Pulmonary artery endothelial cell (primary cell): ENCODE measurements at regions not wholly inside any gene's neighbourhood (a gene's known extent, or its start where the extent isn't known, plus 50 kb on each side); places are given as distances from the start of the nearest gene placed in this dataset.
A peak's percentile ranks its signal among the peaks of the same experiment; 100 is the strongest.
"Not testable (repeated sequence)": the region's sequence is repeated elsewhere in the genome, so short reads cannot be mapped to it uniquely, and the experiment has no call there.

ENCODE experiments used
- DNase-seq: peaks from one replicate; pipeline ENCODE4 v3.0.0-alpha.2; 2011; ENCODE audit warnings: low read depth, low spot score

- DNase-seq: no peak
Observed at GRCh38 chr6:119459207-119459974, 109.8 kb upstream of the MAN1A1 start.

- peak; percentile 7 for DNase-seq
Observed at GRCh38 chr6:119454714-119455113, 105.2 kb upstream of the MAN1A1 start.

DNA sequence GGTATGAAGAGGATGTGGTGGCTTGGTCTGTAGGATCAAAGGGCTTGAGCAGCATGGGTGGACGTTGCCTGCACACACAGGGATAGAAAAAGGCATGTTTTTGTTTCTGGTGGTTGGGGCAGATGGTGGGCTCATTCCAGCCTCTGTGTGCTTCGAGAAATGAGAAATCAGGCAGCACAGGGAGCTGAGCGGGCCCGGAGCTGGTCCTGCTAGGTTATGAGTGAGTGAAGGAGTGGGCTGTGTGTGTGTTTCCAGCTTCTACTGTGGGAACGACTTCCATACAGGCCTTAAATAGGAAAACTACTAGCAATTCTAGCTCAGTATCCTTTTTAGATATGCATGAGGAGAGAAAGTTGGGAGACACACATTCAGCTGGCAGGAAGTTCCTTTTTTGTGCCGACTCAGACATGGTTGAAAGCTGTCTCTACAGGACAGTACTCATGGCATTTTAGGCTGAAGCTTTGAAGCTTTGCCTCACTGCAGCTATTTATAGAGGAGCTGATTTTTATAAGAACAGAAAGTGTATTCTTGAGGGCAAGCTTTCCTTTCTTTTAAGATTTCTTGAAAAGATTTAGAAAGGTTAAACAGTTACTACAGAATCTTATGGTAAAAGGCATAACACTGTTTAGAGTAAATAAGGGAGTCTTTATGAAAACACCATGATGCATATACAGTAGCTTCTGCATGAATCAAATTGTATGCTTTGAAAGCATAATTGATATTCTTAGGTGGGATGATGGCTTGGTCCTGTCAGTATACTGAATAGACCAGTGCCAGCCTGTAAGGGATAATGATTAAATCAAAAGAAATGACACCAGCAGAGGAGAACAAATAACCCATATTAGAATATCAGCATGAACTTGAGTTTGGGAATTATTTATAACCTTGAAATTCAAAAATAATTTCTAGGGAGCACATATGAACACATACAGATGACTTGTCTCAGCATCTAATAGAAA, 104.0 kb upstream of the MAN1A1 start:
- no peak for DNase-seq

DNA sequence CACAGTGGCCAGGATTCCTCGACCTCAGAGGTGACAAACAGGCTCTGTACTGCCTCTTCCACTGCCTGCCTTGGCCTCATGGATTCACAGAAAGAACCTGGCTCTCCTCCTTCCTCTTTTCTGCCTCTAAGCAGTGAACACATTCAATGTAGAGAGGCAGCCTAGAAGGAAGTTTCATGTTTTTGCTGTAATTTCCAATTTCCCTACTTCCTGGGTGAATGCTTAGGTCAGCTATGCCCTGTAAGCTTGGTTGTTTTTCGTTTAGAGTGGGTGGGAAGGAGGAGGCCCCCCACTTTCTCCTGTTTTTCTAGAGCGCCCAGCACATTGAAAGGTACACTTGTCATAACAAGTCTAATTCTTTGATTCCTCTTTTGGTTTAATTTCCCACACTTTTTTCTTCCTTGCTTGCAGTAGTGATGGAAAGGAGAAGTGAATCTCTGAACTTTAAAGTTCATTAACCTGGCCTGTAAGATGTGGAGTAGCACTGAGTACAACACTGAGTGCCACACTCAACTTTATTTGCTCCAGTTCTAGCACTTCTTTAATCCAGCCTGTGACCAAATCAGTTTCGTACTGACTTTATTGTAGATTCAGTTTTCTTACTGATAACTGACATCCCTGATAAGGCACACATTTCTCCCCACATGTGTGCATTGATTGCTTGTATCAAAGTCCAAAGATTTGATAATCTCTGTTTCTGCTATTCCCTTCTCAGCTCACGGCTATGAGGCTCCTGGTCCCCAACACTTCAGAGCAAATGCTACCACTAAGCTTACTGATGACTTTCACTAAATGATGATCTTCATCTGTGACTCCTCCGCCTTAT, 100.0 kb upstream of the MAN1A1 start:
- DNase-seq: no peak

- DNase-seq: no peak
Observed at GRCh38 chr6:119447921-119448320, 98.4 kb upstream of the MAN1A1 start.

DNA sequence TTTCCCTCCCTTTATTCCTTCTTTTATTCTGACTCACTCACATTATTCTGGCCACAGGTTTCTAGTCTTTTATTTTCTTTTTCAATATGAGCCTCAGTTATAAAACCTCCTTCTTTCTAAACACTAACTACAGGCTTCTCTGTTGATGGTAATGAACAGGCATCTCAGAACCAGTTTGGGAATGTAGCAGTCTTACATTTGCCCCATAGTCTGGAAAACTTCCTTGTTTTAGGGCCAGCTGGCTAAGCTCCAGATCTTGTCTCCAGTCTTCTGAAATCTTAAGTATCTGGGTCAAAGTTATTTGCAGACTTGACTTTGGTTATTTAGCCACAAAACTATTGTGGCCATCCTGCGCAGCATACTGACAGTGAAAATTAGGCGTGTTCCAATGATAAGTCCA, 97.0 kb upstream of the MAN1A1 start:
- DNase-seq: no peak

DNA sequence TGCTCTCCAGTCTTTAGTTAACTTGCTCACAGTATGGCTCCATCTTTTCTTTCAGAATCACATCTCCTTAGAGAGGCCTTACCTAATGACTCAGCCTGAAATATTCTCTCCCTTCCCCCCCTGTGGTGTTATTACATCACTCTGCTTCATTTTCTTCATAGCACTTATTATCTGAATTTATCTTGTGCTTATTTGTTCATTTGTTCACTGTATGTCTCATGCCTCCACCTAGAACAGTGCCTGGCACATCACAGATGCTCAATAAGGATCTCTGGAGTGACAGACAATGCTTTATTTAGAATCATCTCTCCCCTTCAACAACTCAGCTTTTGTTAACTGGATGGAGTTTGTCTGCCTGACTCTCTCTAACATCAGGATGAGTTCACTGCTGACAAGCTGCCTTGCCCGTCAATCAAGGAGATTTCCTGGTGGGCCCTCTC, 96.6 kb upstream of the MAN1A1 start:
- no peak for DNase-seq

DNA sequence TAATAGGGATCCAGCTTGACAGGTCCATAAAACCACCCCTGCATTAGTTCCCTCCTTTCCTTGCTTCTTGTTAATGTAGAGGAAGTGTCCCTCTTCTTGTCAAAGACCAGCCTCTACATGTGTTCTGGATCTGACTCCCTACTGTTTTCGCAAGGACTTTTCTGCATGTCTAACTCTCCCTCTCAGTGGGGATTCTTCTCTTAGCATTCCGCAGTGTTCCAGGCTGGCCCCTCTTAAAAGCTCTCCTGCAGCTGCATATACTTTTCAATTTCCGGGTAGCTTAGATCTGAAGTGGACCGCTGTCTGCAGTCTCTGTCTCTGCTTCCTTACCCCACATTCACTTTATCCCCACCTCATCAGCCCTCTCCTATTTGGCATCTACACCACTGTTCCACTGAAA, 96.1 kb upstream of the MAN1A1 start:
- DNase-seq: no peak

DNA sequence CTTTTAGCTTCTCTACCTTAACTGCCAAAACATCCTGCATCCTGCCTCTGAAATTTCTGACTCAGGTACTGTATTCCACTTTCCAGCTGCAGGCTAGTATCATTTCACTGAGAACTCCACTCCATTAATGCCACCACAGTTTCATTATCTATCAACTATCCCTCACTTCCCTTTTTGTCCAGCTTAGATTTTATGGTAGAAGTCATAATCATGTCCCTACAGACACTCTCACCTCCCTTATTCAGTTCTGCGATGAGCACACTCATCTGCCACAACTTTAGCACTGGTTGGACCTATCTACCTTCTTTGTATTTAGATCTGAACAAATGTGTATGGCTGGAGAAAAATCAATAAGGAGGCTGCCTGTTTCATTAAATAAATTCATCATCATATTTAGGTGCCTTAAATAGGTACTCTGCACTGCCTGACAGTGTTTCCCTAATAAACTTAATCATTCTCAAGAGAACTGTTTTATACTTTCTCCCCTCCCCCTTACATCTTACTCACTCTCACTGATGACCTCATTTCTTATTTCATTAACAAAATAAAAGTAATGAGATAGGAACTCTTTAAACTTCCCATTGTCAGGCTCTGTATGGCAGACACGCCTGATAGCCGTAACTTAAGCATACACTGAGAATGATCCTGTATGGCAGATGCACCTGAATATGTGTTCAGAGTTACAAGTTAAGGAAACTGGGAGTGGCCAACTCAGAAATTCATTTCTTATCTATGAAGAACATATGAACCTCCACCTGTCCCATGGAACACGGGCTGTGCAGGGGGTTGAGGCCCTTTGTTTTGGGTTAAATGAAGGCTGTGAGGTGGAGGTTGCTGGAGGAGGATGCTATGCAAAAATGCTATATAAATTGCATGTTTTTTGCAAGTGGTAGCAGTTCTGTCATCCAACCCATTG, 95.3 kb upstream of the MAN1A1 start:
- no peak for DNase-seq

GRCh38 chr6:119443993-119444641, 94.6 kb upstream of the MAN1A1 start:
- no peak for DNase-seq

GRCh38 chr6:119442776-119443184, 93.2 kb upstream of the MAN1A1 start:
- DNase-seq: no peak

- no peak for DNase-seq
Observed at GRCh38 chr6:119440953-119441352, 91.4 kb upstream of the MAN1A1 start.

DNA sequence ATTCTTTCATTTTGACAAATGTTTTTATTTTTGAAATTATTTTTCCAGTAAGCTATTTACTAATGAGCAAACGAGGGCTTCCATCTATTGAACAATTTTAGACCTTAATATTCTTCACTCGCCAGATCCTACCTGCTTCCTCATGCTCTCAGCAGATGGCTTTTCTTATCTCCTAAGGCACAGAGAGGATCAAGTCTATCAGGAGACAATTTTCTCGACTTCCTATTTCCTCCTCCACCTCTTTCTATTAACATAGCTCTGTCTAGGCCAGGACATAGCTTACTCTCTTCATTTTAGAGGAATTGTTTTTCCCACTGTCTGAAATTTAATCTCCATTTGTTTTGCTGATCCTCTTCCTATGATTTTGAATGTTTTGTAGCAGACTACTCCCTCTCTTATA, 87.0 kb upstream of the MAN1A1 start:
- no peak for DNase-seq

GRCh38 chr6:119431799-119432198, 82.2 kb upstream of the MAN1A1 start:
- no peak for DNase-seq

GRCh38 chr6:119430805-119431204, 81.2 kb upstream of the MAN1A1 start:
- DNase-seq: no peak

GRCh38 chr6:119428633-119429032, 79.1 kb upstream of the MAN1A1 start:
- no peak for DNase-seq

DNA sequence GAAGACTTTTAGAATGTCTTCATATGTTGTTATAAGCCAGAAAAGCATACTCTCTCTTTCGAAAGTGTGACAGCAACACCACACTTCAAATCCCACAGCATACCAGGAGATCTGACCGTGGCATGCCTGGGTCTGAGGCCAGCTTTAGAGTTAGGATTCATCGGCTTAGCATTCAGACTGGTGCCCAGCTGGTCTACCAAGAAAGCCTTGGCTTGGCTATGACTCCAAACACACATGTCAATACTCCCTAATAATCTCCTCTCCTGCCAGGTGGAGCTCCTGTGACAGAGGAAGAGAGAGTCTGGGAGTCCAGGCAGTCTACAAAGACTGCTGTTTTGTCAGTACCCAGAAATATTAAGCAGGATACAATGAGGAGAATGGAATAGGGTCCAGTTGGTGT, 77.1 kb upstream of the MAN1A1 start:
- DNase-seq: no peak

DNA sequence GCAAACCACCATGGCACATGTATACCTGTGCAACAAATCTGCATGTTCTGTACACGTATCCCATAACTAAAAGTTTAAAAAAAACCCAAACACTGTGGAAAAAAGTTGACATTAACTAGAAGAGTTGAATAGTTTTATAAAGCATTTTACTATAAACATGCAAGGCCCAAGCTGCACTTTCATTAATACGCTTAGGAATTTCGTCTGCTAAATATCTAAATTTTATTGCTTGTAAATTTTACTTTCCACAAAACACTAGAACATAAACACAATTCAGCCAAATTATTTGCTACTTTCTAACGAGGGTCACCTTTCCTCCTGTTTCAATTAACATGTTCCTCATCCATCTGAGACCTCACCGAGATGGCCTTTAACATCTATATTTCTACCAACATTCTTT, 74.4 kb upstream of the MAN1A1 start:
- no peak for DNase-seq

DNA sequence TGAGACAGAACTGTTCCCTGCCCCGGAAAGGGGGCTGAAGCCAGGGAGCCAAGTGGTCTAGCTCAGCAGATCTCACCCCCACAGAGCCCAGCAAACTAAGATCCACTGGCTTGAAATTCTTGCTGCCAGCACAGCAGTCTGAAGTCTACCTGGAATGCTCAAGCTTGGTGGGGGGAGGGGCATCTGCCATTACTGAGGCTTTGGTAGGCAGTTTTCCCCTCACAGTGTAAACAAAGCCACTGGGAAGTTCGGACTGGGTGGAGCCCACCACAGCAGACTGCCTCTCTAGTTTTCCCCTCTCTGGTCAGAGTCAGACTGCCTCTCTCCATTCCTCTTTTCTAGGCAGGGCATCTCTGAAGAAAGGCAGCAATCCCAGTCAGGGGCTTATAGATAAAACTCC, 68.5 kb upstream of the MAN1A1 start:
- DNase-seq: not testable (repeated sequence)

DNA sequence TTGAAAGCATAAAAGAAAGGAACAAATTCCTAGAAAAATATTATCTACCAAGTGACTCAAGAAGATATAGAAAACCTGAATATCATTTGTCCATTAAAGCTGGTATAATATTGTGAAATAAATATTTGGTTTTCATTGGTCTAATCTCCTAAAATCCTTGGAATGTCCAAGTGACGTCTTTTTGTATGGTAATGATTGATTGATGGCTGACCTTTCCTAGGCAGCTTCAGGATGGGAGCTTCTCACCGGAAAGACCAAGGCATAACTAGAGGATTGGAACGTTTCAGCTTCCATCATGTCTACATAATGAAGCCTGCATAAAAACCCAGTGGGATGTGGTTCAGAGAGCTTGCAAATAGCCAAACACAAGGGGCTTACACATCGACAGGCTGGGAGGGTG, 57.6 kb upstream of the MAN1A1 start:
- DNase-seq: no peak
